ENCODE measurements at regions not wholly inside any gene's neighbourhood (a gene's known extent, or its start where the extent isn't known, plus 50 kb on each side); places are given as distances from the start of the nearest gene placed in this dataset.

GRCh38 chr10:3451516-3452172 is 279.1 kb upstream of the PITRM1 start:
- TF ChIP-seq, protein P1, sequence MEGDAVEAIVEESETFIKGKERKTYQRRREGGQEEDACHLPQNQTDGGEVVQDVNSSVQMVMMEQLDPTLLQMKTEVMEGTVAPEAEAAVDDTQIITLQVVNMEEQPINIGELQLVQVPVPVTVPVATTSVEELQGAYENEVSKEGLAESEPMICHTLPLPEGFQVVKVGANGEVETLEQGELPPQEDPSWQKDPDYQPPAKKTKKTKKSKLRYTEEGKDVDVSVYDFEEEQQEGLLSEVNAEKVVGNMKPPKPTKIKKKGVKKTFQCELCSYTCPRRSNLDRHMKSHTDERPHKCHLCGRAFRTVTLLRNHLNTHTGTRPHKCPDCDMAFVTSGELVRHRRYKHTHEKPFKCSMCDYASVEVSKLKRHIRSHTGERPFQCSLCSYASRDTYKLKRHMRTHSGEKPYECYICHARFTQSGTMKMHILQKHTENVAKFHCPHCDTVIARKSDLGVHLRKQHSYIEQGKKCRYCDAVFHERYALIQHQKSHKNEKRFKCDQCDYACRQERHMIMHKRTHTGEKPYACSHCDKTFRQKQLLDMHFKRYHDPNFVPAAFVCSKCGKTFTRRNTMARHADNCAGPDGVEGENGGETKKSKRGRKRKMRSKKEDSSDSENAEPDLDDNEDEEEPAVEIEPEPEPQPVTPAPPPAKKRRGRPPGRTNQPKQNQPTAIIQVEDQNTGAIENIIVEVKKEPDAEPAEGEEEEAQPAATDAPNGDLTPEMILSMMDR (IDR thresholded peaks at IDR 0.05; ENCODE audit: control insufficient read depth, insufficient read depth, low read depth, low read length, missing control alignments), result no peak
- no peak for DNase-seq (ENCODE audit: low read depth)
- H3K4me3 ChIP-seq (ENCODE audit: control insufficient read depth, low read depth, low read length), result no peak overlapping the region

DNA sequence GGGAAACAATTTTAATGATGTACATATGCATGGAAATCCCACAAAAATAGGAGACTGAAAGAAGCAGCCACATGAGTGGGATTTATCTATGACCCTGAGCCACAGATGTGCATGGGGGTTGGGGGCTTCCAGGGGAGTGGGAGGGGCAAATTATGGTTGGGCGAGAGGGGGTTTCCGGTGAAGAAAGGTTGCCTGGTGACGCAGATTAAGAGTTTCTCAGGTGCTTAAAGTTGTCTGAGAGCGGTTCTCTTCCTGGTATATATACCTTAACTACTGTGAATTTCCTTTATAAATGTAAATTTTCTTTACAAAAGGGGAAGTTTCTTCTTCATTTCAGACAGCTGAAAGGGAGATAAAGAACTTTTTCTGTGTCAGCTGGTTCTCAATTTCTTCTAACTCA is 273.6 kb upstream of the PITRM1 start:
- TF ChIP-seq, protein P1 (IDR thresholded peaks at IDR 0.05; ENCODE audit: control insufficient read depth, insufficient read depth, low read depth, low read length, missing control alignments), result no peak
- DNase-seq (ENCODE audit: low read depth), result no peak
- no peak overlapping the region for H3K4me3 ChIP-seq (ENCODE audit: control insufficient read depth, low read depth, low read length)

DNA sequence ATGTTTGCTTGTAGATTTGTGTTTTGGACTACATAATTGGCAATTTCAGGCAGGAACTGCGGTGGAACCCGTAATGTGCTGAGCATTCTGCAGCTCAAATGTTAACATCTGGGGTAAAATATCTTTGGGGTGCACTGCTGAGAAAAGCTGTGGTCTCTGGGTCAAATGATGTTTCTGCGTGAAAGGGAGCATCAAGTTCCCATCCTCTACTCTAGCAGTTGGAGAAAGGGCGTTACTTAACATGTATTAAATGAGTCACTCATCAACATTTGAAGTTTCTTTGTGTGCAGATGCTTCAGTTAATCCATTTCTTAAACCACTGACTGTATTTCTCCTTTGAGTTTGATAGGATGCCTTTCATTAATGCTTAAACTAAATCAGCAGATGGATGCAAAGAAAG is 273.1 kb upstream of the PITRM1 start:
- no peak for DNase-seq (ENCODE audit: low read depth)
- no peak overlapping the region for H3K4me3 ChIP-seq (ENCODE audit: control insufficient read depth, low read depth, low read length)
- TF ChIP-seq, protein P1 (IDR thresholded peaks at IDR 0.05; ENCODE audit: control insufficient read depth, insufficient read depth, low read depth, low read length, missing control alignments), result no peak

DNA sequence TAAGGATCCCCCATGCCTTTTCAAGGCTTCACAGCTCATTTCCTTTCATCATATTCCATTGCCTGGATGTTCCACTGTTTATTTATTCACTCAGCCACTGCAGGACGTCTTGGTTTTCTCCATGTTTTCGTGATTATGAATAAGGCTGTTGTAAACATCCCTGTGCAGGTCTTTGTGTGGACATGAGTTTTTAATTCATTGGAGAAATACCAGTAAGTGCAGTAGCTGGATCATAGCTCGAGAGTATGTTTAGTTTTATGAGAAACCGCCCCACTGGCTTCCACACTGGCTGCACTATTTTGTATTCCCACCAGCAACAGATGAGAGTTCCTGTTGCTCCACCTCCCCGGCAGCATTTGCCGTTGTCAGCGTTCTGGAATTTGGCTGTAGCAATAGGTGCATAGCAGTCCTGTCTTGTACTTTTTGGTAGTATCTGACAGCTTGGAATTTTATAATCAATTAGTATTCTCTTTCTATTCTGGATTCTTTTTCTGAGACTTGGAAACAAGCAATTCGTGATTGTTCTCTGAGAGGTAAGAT is 269.9 kb upstream of the PITRM1 start:
- TF ChIP-seq, protein P1 (IDR thresholded peaks at IDR 0.05; ENCODE audit: control insufficient read depth, insufficient read depth, low read depth, low read length, missing control alignments), result no peak
- H3K4me3 ChIP-seq (ENCODE audit: control insufficient read depth, low read depth, low read length), result no peak overlapping the region
- DNase-seq (ENCODE audit: low read depth), result no peak

DNA sequence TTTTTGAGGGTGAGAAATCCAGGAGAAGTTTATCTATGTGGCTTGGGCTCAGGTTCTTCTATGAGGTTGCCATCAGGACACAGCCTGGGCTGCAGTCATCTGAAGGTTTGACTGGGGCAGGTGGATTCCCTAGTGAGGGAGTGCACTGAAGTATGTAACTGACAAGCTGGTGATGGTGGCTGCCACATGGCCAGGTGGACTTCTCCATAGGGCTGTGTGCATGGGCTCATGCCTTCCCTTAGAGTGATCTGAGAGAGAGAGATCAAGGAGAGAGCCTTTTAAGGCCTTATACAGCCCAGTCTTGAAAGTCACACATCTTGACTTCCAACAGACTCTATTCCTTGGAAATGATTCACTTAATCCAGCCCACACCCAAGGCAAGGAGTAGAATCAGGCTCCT is 266.6 kb upstream of the PITRM1 start:
- H3K4me3 ChIP-seq (ENCODE audit: control insufficient read depth, low read depth, low read length), result no peak overlapping the region
- TF ChIP-seq, protein P1 (IDR thresholded peaks at IDR 0.05; ENCODE audit: control insufficient read depth, insufficient read depth, low read depth, low read length, missing control alignments), result no peak
- DNase-seq (ENCODE audit: low read depth), result no peak

DNA sequence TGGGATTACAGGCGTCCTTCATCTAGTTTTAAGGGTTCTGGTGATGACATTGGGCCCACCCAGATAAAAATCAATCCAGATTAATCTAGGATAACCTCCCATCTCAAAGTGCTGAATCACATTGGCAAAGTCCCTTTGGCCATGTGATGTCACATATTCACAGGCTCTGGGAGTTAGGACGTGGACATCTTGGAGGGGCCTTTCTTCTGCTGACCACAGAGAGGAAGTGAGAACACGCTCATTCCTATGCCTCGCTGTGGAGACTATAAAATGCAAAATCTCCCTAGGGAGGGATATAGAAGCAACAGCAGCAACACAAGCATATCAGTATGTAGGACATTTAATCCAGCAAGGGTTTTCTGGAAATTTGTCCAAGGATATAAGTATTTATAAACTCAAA is 266.0 kb upstream of the PITRM1 start:
- no peak for DNase-seq (ENCODE audit: low read depth)
- no peak overlapping the region for H3K4me3 ChIP-seq (ENCODE audit: control insufficient read depth, low read depth, low read length)
- TF ChIP-seq, protein P1 (IDR thresholded peaks at IDR 0.05; ENCODE audit: control insufficient read depth, insufficient read depth, low read depth, low read length, missing control alignments), result no peak
